Embryonic facial prominence (tissue), 1 donor: ENCODE measurements at regions not wholly inside any gene's neighbourhood (a gene's known extent, or its start where the extent isn't known, plus 50 kb on each side); places are given as distances from the start of the nearest gene placed in this dataset.

ENCODE experiments used
- DNase-seq: peaks from one replicate; pipeline ENCODE4 v3.0.0-alpha.2; 2016; ENCODE audit errors: extremely low spot score

DNA sequence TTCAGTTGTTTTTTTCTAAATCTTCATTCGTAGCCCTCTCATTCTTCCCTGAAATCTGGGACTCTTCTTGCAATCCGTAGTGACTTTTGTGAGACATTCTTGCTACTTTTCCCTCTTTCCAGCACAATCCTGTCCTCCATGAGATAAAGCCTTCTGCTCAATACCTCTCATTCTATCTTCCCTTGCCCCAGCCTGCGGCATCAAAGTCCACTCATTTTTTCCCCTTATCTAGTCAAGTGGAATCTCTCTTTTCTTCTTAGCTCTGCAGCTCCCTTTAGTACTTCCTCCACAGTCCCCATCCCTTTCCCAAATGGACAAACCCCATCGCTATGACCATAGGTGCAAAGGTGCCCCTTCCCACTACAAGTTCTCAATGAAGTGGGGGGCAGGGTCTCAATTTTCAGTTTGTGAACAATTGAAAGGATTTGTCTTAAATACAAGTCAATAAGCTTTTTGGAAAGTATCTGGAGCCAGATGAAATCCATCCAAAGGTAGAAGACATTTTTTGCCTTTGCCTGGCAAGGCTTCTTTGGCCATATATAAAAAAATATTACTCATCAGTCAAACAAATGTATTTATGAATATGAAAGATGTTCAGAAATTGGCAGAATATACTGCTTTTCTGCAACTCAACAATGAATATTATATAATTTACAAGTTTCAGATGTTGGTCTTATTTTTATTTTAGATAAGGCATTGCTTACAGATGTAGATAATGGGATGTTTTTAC, 179.4 kb downstream of the SNAPC1 start:
- DNase-seq, result no peak

- DNase-seq, result no peak
Measured at GRCh38 chr14:61948376-61948775, 186.2 kb downstream of the SNAPC1 start.

DNA sequence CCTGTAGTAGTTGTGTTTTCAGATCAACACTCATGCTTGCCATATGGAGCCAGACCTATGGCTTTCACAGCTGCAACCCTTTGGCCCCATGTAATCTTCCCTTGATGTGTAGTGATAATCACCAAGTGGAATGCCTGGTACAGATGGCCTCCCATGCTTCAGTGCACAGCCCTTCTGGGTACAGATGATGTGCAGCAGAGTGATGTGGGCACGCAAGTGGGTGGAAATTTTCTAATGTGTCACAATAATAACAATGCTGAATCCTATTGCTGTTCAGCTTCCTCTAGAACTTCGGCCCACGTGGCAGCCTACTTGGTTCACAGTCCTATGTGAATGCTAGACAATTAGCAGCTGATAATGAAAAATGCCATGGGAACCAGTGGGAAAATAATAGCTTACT, 188.1 kb downstream of the SNAPC1 start:
- DNase-seq, result no peak

GRCh38 chr14:61953602-61954001, 191.4 kb downstream of the SNAPC1 start:
- no peak for DNase-seq

DNA sequence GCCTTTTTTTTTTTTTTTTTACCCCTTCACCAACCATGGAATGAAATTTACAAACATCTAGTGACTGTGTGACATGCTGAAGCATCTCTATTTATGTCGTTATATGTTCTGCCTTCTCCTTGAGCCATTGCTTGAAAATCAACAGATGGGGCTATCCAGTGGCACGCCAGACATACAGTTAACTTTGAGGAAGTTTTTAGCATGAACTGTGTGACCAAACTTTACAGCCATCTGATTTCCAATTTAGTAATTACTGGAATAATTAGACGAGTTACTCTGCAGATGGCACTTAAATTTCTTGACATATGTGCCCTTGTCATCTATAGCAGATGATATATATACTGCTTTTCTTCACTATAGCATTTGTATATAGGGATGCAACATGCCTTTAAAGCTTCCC, 192.1 kb downstream of the SNAPC1 start:
- no peak for DNase-seq

- no peak for DNase-seq
Measured at GRCh38 chr14:61956517-61956916, 194.3 kb downstream of the SNAPC1 start.

DNA sequence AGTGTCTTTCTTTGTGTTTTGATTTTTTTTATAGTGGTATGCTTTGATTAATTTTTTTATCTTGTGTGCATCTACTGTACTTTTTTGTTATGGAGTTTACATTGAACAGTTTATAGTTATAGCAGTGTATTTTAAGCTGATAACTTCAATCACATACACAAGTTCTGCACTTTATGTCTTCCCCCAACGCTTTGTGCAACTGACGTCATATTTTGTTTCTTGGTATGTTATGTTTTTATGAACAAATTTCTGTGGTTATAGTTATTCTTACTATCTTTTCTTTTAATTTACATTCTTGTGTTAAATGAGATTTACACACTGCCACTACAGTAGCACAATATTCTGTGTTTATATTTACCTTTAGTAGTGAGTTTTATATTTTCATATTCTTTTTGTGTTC, 197.1 kb downstream of the SNAPC1 start:
- no peak for DNase-seq

DNA sequence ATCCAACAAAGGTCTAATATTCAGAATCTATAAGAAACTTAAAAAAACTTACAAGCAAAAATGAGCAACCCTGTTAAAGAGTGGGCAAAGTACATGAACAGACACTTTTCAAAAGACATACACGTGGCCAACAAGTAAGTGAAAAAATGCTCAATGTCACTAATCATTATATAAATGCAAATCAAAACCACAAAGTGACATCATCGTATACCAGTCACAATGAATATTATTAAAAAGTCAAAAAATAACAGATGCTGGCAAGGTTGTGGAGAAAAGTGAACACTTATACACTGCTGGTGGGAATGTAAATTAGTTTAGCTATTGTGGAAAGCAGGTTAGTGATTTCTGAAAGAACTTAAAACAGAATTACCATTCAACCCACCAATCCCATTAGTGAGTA, 199.1 kb downstream of the SNAPC1 start:
- DNase-seq, result no peak

- no peak for DNase-seq
Measured at GRCh38 chr14:61963926-61964325, 201.7 kb downstream of the SNAPC1 start.

DNA sequence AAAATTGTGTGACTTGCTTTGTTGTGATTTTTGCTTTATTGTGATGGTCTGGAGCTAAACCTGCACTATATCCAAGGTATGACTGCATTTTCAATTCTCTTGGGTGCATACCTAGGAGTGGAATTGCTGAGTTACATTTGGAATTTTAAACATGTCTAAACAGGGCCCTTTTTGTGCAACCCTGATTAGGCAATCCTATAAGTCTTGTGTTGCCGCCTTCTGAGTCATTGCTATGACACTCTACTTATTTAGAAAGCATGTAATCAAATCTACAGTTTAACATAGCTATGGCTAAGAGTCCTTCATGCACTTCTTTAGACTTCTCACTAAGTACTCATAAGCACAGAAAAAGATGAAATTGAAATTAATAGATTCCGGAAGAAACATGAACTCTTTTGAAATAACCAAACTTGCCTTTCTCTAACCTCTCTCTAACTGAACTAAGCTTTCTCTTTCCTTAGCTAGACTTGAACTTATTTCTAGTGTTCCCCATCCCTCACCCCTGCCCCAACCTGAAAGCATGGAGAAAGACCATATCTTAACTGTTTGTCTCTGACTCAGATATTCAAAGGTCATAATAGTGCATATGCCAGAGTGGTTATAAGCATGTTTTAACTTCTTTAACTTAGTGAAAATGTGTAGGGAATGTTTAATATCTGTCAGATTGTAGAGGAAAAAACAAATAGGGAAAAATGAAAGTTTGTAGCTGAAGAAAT, 203.0 kb downstream of the SNAPC1 start:
- DNase-seq, result no peak

DNA sequence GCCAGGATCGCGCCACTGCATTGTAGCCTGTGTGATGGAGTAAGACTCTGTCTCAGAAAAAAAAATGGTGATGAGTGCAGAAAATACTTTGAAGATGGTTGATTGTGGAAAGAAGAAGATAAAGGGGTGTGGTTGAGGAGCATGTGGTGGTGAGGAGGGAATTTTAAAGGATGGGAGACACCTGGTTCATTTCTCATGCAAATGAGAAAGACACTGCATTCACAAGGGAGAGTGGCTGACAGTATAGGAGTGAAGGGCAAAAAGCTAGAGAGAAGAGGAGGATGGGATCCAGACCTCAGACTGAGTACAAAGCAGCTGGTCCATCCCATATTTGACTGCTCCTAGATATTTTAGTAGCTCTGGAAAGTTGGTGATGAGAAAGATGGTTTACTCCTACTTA, 206.0 kb downstream of the SNAPC1 start:
- no peak for DNase-seq

DNA sequence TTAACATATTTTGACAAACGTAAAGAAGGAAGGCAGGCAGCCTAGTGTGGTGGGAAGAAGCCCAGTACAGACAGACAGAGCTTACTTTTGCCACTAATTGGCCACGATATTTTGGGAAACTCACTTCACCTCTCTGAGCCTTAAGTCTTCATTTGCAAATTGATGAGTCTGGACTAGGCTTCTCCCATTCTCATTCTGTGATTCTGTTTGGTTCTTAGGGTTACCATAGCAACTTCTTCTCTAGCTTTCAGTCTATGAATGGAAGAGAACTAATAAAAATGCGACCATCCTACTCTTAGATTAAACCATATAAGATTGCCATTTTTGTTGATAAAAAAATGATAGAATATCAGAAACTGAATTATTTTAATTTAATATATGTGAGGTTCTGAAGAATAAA, 210.5 kb downstream of the SNAPC1 start:
- no peak for DNase-seq

DNA sequence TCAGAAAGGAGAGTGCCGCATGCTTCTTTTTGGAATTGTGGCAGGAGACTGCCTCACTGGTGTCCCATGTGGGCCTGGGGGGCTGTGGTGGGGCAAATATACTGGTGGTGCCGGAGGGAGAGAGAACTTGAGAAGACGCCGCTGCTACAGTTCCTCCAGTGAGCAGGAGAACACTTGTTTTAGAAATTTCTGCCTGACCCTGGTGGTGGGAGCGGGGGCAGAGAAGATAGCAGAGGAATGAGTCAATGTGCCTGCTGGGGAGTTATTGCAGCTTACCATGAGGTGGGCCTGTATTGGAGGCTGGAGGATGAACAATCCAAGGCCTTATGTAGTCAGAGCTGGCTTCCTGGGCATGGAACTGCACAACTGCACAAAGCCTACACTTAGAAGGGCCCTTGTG, 211.8 kb downstream of the SNAPC1 start:
- DNase-seq, result no peak

- no peak for DNase-seq
Measured at GRCh38 chr14:61977217-61977616, 215.0 kb downstream of the SNAPC1 start.

DNA sequence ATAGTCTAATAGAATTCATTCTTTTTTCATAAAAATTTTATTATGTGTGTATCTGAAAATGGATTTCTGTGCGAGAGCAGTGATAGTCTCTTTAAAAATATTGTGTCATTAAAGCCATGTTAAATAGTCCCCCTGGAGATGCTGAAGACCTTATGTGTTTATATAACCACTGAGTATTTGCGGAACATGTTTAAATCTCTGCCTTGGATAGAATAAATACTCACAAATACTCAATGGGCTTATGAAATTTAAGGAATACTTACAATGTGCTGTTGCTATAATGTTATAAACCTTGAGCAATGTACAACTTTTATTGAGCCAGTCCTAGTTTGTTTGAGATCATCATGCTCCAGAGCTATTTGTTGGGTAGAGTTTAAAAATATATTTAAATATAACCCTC, 226.0 kb downstream of the SNAPC1 start:
- no peak for DNase-seq

DNA sequence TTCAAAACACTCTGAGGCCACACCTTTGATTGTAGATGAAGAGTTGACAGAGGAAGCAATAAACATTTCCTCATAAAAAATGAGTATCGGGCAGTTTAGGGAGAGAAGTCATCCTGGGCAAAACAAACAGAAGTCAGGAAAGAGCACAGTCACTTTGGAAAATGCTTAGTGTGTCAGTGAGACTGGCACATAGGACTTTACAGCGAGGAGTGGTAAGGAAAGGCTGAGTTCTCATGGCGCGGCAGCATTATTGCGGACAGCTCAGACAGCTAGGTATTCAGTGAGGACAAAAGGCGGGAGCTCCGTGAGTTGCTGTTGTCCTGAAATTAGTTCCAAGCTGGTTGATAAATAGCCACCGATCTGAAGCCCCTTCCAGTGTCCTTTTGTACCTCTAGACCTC, 229.9 kb downstream of the SNAPC1 start:
- DNase-seq, result no peak

- DNase-seq, result no peak
Measured at GRCh38 chr14:61992926-61993325, 230.7 kb downstream of the SNAPC1 start.

DNA sequence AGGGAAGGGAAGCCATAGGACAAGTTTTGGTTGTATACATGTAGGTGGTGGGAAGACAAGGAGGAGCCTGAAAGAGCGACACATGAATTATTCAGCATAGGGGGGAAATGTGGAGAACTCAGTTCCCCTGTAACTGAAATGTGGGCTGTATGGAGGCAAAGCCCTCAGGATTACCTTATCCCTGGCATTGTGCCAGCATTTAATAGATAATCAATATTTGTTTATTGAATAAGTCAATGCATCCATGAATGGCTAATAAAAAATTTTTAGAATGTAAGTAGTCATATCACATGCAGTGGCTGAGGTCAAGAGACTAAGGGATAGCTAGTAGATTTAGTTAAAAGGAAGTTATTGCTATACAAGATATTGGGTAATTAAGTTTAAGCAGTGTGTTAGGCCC, 232.4 kb downstream of the SNAPC1 start:
- DNase-seq, result no peak

- DNase-seq, result no peak
Measured at GRCh38 chr14:61996753-61997152, 234.5 kb downstream of the SNAPC1 start.

DNA sequence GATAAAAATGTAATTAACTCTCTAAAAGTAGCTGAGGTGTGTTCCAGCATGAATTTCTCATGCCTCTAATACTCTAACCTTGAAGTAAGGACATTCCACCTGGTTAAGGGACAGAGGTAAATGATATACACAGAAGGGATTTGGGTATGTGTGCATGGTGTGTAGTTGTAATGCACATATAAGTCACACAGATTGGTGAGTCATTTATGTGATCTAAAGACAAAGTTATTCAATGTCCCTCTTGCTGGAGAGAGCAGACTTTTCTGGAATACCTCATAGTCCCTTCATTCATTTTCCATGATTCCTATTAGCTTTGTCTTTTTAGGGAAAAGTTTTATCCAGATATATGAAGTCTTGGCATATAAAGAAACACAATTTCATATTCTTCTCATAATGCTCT, 234.9 kb downstream of the SNAPC1 start:
- no peak for DNase-seq

GRCh38 chr14:62001963-62002362, 239.7 kb downstream of the SNAPC1 start:
- DNase-seq, result no peak

GRCh38 chr14:62002642-62003041, 240.4 kb downstream of the SNAPC1 start:
- DNase-seq, result no peak

- DNase-seq, result no peak
Measured at GRCh38 chr14:62003701-62004100, 241.5 kb downstream of the SNAPC1 start.
